COLO829 (cell line): ENCODE measurements at regions not wholly inside any gene's neighbourhood (a gene's known extent, or its start where the extent isn't known, plus 50 kb on each side); places are given as distances from the start of the nearest gene placed in this dataset.

Experiments used
- DNase-seq: peaks from one replicate; pipeline ENCODE4 v3.0.0; 2012; ENCODE audit warnings: low spot score

- peak; percentile 79 for DNase-seq
These were observed 249.7 kb downstream of the MTERF1 start for GRCh38 chr7:91630581-91631380.

GRCh38 chr7:91632234-91632940, 248.1 kb downstream of the MTERF1 start:
- DNase-seq, result no peak

GRCh38 chr7:91633013-91633441, 247.5 kb downstream of the MTERF1 start:
- no peak for DNase-seq

- no peak for DNase-seq
These were observed 245.9 kb downstream of the MTERF1 start for GRCh38 chr7:91634485-91635177.

GRCh38 chr7:91636129-91636724, 244.3 kb downstream of the MTERF1 start:
- peak; percentile 47 for DNase-seq

- no peak for DNase-seq
These were observed 243.8 kb downstream of the MTERF1 start for GRCh38 chr7:91636728-91637127.

GRCh38 chr7:91644256-91644655, 236.2 kb downstream of the MTERF1 start:
- no peak for DNase-seq

- no peak for DNase-seq
These were observed 235.0 kb downstream of the MTERF1 start for GRCh38 chr7:91645542-91645941.

- DNase-seq, result no peak
These were observed 228.5 kb downstream of the MTERF1 start for GRCh38 chr7:91651986-91652385.

- no peak for DNase-seq
These were observed 227.2 kb downstream of the MTERF1 start for GRCh38 chr7:91653286-91653685.

GRCh38 chr7:91655656-91656055, 224.8 kb downstream of the MTERF1 start:
- no peak for DNase-seq

GRCh38 chr7:91656541-91657482, 223.7 kb downstream of the MTERF1 start:
- no peak for DNase-seq

- peak; percentile 18 for DNase-seq
These were observed 222.9 kb downstream of the MTERF1 start for GRCh38 chr7:91657483-91658071.

- no peak for DNase-seq
These were observed 221.4 kb downstream of the MTERF1 start for GRCh38 chr7:91659096-91659495.

GRCh38 chr7:91660734-91661356, 219.7 kb downstream of the MTERF1 start:
- DNase-seq, result no peak

GRCh38 chr7:91661727-91662126, 218.8 kb downstream of the MTERF1 start:
- no peak for DNase-seq

GRCh38 chr7:91668217-91668616, 212.3 kb downstream of the MTERF1 start:
- DNase-seq, result no peak

GRCh38 chr7:91671245-91671644, 209.3 kb downstream of the MTERF1 start:
- no peak for DNase-seq

GRCh38 chr7:91674470-91674869, 206.0 kb downstream of the MTERF1 start:
- no peak for DNase-seq

GRCh38 chr7:91681718-91682117, 198.8 kb downstream of the MTERF1 start:
- DNase-seq, result no peak
